ENCODE measurements at regions not wholly inside any gene's neighbourhood (a gene's known extent, or its start where the extent isn't known, plus 50 kb on each side); places are given as distances from the start of the nearest gene placed in this dataset.

- no peaks in the 10 kb centered on the region for H3K9me3 ChIP-seq (ENCODE audit: low read depth)
- H3K4me2 ChIP-seq (ENCODE audit: unreplicated experiment): no peak overlapping the region
- no peak overlapping the region for H2AFZ ChIP-seq
- 55 to 72% methylated on average over 2 of the region's 2 CpGs for WGBS, 2 experiments (ENCODE audit: low coverage in 1 of 2, low lambda C conversion rate in 2 of 2, missing lambda C conversion rate in 2 of 2)
- H4K20me1 ChIP-seq (ENCODE audit: insufficient read depth): no peaks in the 10 kb centered on the region
- H3K9me2 ChIP-seq (ENCODE audit: insufficient read depth): no peaks in the 10 kb centered on the region
- no peak overlapping the region for H3K4me3 ChIP-seq
- H3K79me2 ChIP-seq (ENCODE audit: insufficient read depth): no peaks in the 10 kb centered on the region
- no peak overlapping the region for H3K27ac ChIP-seq
- TF ChIP-seq EZH2phosphoT487 (IDR thresholded peaks at IDR 0.05; ENCODE audit: insufficient read depth, low read depth): no peak
- TF ChIP-seq EZH2 (IDR thresholded peaks at IDR 0.05; ENCODE audit: insufficient read depth, poor library complexity, severe bottlenecking): no peak
- in situ Hi-C loops (cut with MboI): no loop called here
- no peaks in the 10 kb centered on the region for H3K4me1 ChIP-seq (ENCODE audit: insufficient read depth)
- no peak overlapping the region for H3K9ac ChIP-seq
- no peaks in the 10 kb centered on the region; the same call in 1 of the 2 replicates for H3K27me3 ChIP-seq (replicated peaks; ENCODE audit: insufficient read depth)
- DNase-seq: no peak
- H3K36me3 ChIP-seq (ENCODE audit: low read depth): no peaks in the 10 kb centered on the region
- H3F3A ChIP-seq (ENCODE audit: insufficient read depth): no peaks in the 10 kb centered on the region
These were observed 79.3 kb upstream of the RORA start for GRCh38 chr15:61308437-61308836.

GRCh38 chr15:61307474-61307873 is 78.4 kb upstream of the RORA start:
- DNase-seq: peak; percentile 14
- no peaks in the 10 kb centered on the region for H3K79me2 ChIP-seq (ENCODE audit: insufficient read depth)
- 9 to 16% methylated on average over 5 of the region's 5 CpGs for WGBS, 2 experiments (ENCODE audit: low coverage in 1 of 2, low lambda C conversion rate in 2 of 2, missing lambda C conversion rate in 2 of 2)
- TF ChIP-seq EZH2 (IDR thresholded peaks at IDR 0.05; ENCODE audit: insufficient read depth, poor library complexity, severe bottlenecking): no peak
- TF ChIP-seq EZH2phosphoT487 (IDR thresholded peaks at IDR 0.05; ENCODE audit: insufficient read depth, low read depth): no peak
- H3K4me1 ChIP-seq (ENCODE audit: insufficient read depth): no peaks in the 10 kb centered on the region
- H4K20me1 ChIP-seq (ENCODE audit: insufficient read depth): no peaks in the 10 kb centered on the region
- no peaks in the 10 kb centered on the region for H3K9me3 ChIP-seq (ENCODE audit: low read depth)
- in situ Hi-C loops (cut with MboI): no loop called here
- H3K36me3 ChIP-seq (ENCODE audit: low read depth): no peaks in the 10 kb centered on the region
- H3F3A ChIP-seq (ENCODE audit: insufficient read depth): no peaks in the 10 kb centered on the region
- H3K9me2 ChIP-seq (ENCODE audit: insufficient read depth): no peaks in the 10 kb centered on the region
- H3K27ac ChIP-seq: no peak overlapping the region
- H3K4me3 ChIP-seq: no peak overlapping the region
- no peak overlapping the region for H3K9ac ChIP-seq
- no peak overlapping the region for H2AFZ ChIP-seq
- no peaks in the 10 kb centered on the region; the same call in 1 of the 2 replicates for H3K27me3 ChIP-seq (replicated peaks; ENCODE audit: insufficient read depth)
- no peak overlapping the region for H3K4me2 ChIP-seq (ENCODE audit: unreplicated experiment)

GRCh38 chr15:61301701-61302100 is 72.6 kb upstream of the RORA start:
- Histone ChIP-seq H3K4me2 (ENCODE audit: unreplicated experiment) (no peak overlapping the region), H3F3A (ENCODE audit: insufficient read depth) (no peaks in the 10 kb centered on the region), H3K27me3 (replicated peaks; ENCODE audit: insufficient read depth) (peaks cover 6% of the 10 kb centered on the region; the same call in 1 of the 2 replicates), H3K36me3 (ENCODE audit: low read depth) (no peaks in the 10 kb centered on the region), H4K20me1 (ENCODE audit: insufficient read depth) (no peaks in the 10 kb centered on the region), H3K27ac (no peak overlapping the region), H3K9me2 (ENCODE audit: insufficient read depth) (no peaks in the 10 kb centered on the region), H3K9me3 (ENCODE audit: low read depth) (no peaks in the 10 kb centered on the region), H3K4me3 (no peak overlapping the region), H3K9ac (no peak overlapping the region), H3K79me2 (ENCODE audit: insufficient read depth) (no peaks in the 10 kb centered on the region), H2AFZ (no peak overlapping the region), H3K4me1 (ENCODE audit: insufficient read depth) (no peaks in the 10 kb centered on the region)
- in situ Hi-C loops (cut with MboI): no loop called here
- WGBS, 2 experiments (ENCODE audit: low coverage in 1 of 2, low lambda C conversion rate in 2 of 2, missing lambda C conversion rate in 2 of 2): 67 to 74% methylated on average over 2 to 3 of the region's 3 CpGs
- no peak for TF ChIP-seq EZH2phosphoT487 (IDR thresholded peaks at IDR 0.05; ENCODE audit: insufficient read depth, low read depth)
- TF ChIP-seq EZH2 (IDR thresholded peaks at IDR 0.05; ENCODE audit: insufficient read depth, poor library complexity, severe bottlenecking): no peak
- DNase-seq: no peak

- Histone ChIP-seq H3K36me3 (ENCODE audit: low read depth) (no peaks in the 10 kb centered on the region), H3K79me2 (ENCODE audit: insufficient read depth) (no peaks in the 10 kb centered on the region), H3K4me3 (no peak overlapping the region), H3K4me2 (ENCODE audit: unreplicated experiment) (no peak overlapping the region), H3K27ac (no peak overlapping the region), H3K9me3 (ENCODE audit: low read depth) (no peaks in the 10 kb centered on the region), H3K9me2 (ENCODE audit: insufficient read depth) (no peaks in the 10 kb centered on the region), H2AFZ (no peak overlapping the region), H3K4me1 (ENCODE audit: insufficient read depth) (no peaks in the 10 kb centered on the region), H4K20me1 (ENCODE audit: insufficient read depth) (no peaks in the 10 kb centered on the region), H3K27me3 (replicated peaks; ENCODE audit: insufficient read depth) (0 out of 2 replicates have a peak, but pooled peaks cover 6% of the 10 kb centered on the region), H3F3A (ENCODE audit: insufficient read depth) (no peaks in the 10 kb centered on the region), H3K9ac (no peak overlapping the region)
- in situ Hi-C loops (cut with MboI): no loop called here
- no peak for DNase-seq
- 0% methylated on average over 4 of the region's 4 CpGs for WGBS, 2 experiments (ENCODE audit: low coverage in 1 of 2, low lambda C conversion rate in 2 of 2, missing lambda C conversion rate in 2 of 2)
- TF ChIP-seq EZH2phosphoT487 (IDR thresholded peaks at IDR 0.05; ENCODE audit: insufficient read depth, low read depth): no peak
- TF ChIP-seq EZH2 (IDR thresholded peaks at IDR 0.05; ENCODE audit: insufficient read depth, poor library complexity, severe bottlenecking): no peak
These were observed 70.1 kb upstream of the RORA start for GRCh38 chr15:61299075-61299763.
